Liver (tissue), 7 donors: ENCODE measurements at regions not wholly inside any gene's neighbourhood (a gene's known extent, or its start where the extent isn't known, plus 50 kb on each side); places are given as distances from the start of the nearest gene placed in this dataset.

Experiments
- DNase-seq: peaks from one replicate; pipeline ENCODE4 v3.0.0-alpha.2; 2017; ENCODE audit warnings: low spot score
- H3K27ac ChIP-seq, 2 donors: one replicate each; pipeline ENCODE4 v1.7.0; 2013; ENCODE audit warnings: inconsistent platforms in 2 of 2, low read length in 2 of 2, control low read depth in 1 of 2, low read depth in 1 of 2, mild to moderate bottlenecking in 1 of 2
- H3K27me3 ChIP-seq, 4 donors: one replicate each; pipeline versions ENCODE4 v1.6.1 to v1.7.0; 2013; ENCODE audit warnings: low read length in 3 of 4, inconsistent platforms in 1 of 4, mild to moderate bottlenecking in 1 of 4, moderate library complexity in 1 of 4; ENCODE audit not compliant: control insufficient read depth in 4 of 4, insufficient read depth in 4 of 4
- H3K36me3 ChIP-seq, 4 donors: one replicate each; pipeline versions ENCODE4 v1.6.1 to v1.7.0; 2013; ENCODE audit warnings: low read length in 3 of 4, mild to moderate bottlenecking in 3 of 4, low read depth in 1 of 4, moderate library complexity in 1 of 4; ENCODE audit not compliant: control insufficient read depth in 4 of 4, insufficient read depth in 3 of 4
- H3K4me1 ChIP-seq, 4 donors: one replicate each; pipeline versions ENCODE4 v1.6.1 to v1.7.0; 2013; ENCODE audit warnings: low read length in 3 of 4, mild to moderate bottlenecking in 3 of 4, moderate library complexity in 1 of 4; ENCODE audit not compliant: control insufficient read depth in 4 of 4, insufficient read depth in 4 of 4
- H3K4me3 ChIP-seq, 3 donors: one replicate each; pipeline versions ENCODE4 v1.6.1 to v1.7.0; 2013; ENCODE audit warnings: low read length in 3 of 3, control low read depth in 1 of 3, low read depth in 1 of 3, mild to moderate bottlenecking in 1 of 3
- H3K9ac ChIP-seq, 2 donors: one replicate each; pipeline ENCODE4 v1.7.0; 2013; ENCODE audit warnings: low read length in 2 of 2, mild to moderate bottlenecking in 2 of 2, moderate library complexity in 2 of 2, control low read depth in 1 of 2, low read depth in 1 of 2
- H3K9me3 ChIP-seq, 4 donors: one replicate each; pipeline versions ENCODE4 v1.6.1 to v1.7.0; 2013; ENCODE audit warnings: low read length in 3 of 4; ENCODE audit not compliant: control insufficient read depth in 4 of 4
- ATF3 ChIP-seq: IDR thresholded peaks from 2 replicates; pipeline ENCODE4 v1.6.1; 2016; ENCODE audit warnings: antibody characterized with exemption
- EGR1 ChIP-seq, 2 donors: IDR thresholded peaks; 2 replicates each; pipeline ENCODE4 v1.6.1; 2016 to 2018; ENCODE audit warnings: antibody characterized with exemption in 2 of 2, low read depth in 2 of 2
- FOXA1 ChIP-seq: IDR thresholded peaks from 2 replicates; pipeline ENCODE4 v1.6.1; 2016; ENCODE audit warnings: antibody characterized with exemption
- GABPA ChIP-seq, 2 donors: IDR thresholded peaks in 1 of 2; conservative IDR thresholded peaks in 1 of 2; 2 replicates each; pipeline ENCODE4 v1.6.1; 2016; ENCODE audit warnings: antibody characterized with exemption in 2 of 2, mild to moderate bottlenecking in 1 of 2, moderate library complexity in 1 of 2
- HNF4A ChIP-seq, 2 donors: conservative IDR thresholded peaks; 2 replicates each; pipeline ENCODE4 v1.6.1; 2016; ENCODE audit warnings: antibody characterized with exemption in 2 of 2, mild to moderate bottlenecking in 2 of 2
- HNF4G ChIP-seq: IDR thresholded peaks from 2 replicates; pipeline ENCODE4 v1.6.1; 2016; ENCODE audit warnings: antibody characterized with exemption
- JUND ChIP-seq, 2 donors: IDR thresholded peaks; 2 replicates each; pipeline ENCODE4 v1.6.1; 2016; ENCODE audit warnings: antibody characterized with exemption in 2 of 2
- RAD21 ChIP-seq, 2 donors: IDR thresholded peaks; 2 replicates each; pipeline ENCODE4 v1.6.1; 2016; ENCODE audit warnings: antibody characterized with exemption in 2 of 2, mild to moderate bottlenecking in 2 of 2
- REST ChIP-seq: IDR thresholded peaks from 2 replicates; pipeline ENCODE4 v1.6.1; 2016; ENCODE audit warnings: antibody characterized with exemption, mild to moderate bottlenecking
- RXRA ChIP-seq, 2 donors: IDR thresholded peaks; 2 replicates each; pipeline ENCODE4 v1.6.1; 2017 to 2018; ENCODE audit warnings: antibody characterized with exemption in 2 of 2, mild to moderate bottlenecking in 1 of 2
- SP1 ChIP-seq: IDR thresholded peaks from 2 replicates; pipeline ENCODE4 v1.6.1; 2018; ENCODE audit warnings: antibody characterized with exemption, mild to moderate bottlenecking
- TAF1 ChIP-seq: conservative IDR thresholded peaks from 2 replicates; pipeline ENCODE4 v1.6.1; 2016; ENCODE audit warnings: antibody characterized with exemption, mild to moderate bottlenecking
- YY1 ChIP-seq: IDR thresholded peaks from 2 replicates; pipeline ENCODE4 v1.6.1; 2016; ENCODE audit warnings: antibody characterized with exemption, mild to moderate bottlenecking
- WGBS: extraction: QIAGEN DNeasy Blood & Tissue Kit; methylation state at CpG from one replicate; pipeline ENCODE4 v1.1.7; 2013; 5-methylcytosine and 5-hydroxymethylcytosine counted together
- donor health status: healthy.
- donor health status: healthy.
- donor health status: healthy.
- donor health status: healthy.

- Histone ChIP-seq H3K36me3 (no peaks in the 10 kb centered on the region), H3K27ac (no peak overlapping the region), H3K9me3 (no peaks in the 10 kb centered on the region), H3K4me1 (no peaks in the 10 kb centered on the region), H3K4me3 (no peak overlapping the region), H3K27me3 (no peaks in the 10 kb centered on the region), H3K9ac (no peak overlapping the region)
- 36% methylated on average over 2 of the region's 2 CpGs for WGBS
- no peak for DNase-seq
- TF ChIP-seq RXRA (IDR thresholded peaks at IDR 0.05): no peak
- TF ChIP-seq TAF1: no peak
- TF ChIP-seq HNF4A (conservative IDR thresholded peaks at IDR 0.05): no peak
- TF ChIP-seq ATF3: no peak
- TF ChIP-seq EGR1 (IDR thresholded peaks at IDR 0.05; ENCODE audit: low read depth in 2 of 2): no peak
- TF ChIP-seq REST: no peak
Observed at GRCh38 chr4:135114079-135114478, 912.5 kb upstream of the PABPC4L start.

- no peaks in the 10 kb centered on the region for H3K27me3 ChIP-seq
- no peak overlapping the region for H3K9ac ChIP-seq
- H3K4me3 ChIP-seq: no peak overlapping the region
- TF ChIP-seq HNF4G: no peak
- TF ChIP-seq YY1: no peak
- TF ChIP-seq GABPA (IDR thresholded peaks at IDR 0.05 in 1 of 2, conservative IDR thresholded peaks at IDR 0.05 in 1 of 2): no peak
- no peak for TF ChIP-seq SP1
- no peak for TF ChIP-seq TAF1
- no peak for TF ChIP-seq JUND (IDR thresholded peaks at IDR 0.05)
- TF ChIP-seq HNF4A (conservative IDR thresholded peaks at IDR 0.05): no peak
- no peak for TF ChIP-seq REST
- TF ChIP-seq RAD21 (IDR thresholded peaks at IDR 0.05): no peak
- no peak for TF ChIP-seq FOXA1
- no peak overlapping the region for H3K27ac ChIP-seq
- no peak for DNase-seq
- H3K9me3 ChIP-seq: no peaks in the 10 kb centered on the region
- H3K4me1 ChIP-seq: no peaks in the 10 kb centered on the region
- 83% methylated on average over 2 of the region's 2 CpGs for WGBS
- H3K36me3 ChIP-seq: no peaks in the 10 kb centered on the region
Observed at GRCh38 chr4:135098061-135098460, 896.5 kb upstream of the PABPC4L start.
